ENCODE measurements at regions not wholly inside any gene's neighbourhood (a gene's known extent, or its start where the extent isn't known, plus 50 kb on each side); places are given as distances from the start of the nearest gene placed in this dataset.

GRCh38 chr7:115582956-115583355 lies 447.6 kb downstream of the TFEC start:
- no peak for TF ChIP-seq CTCF (IDR thresholded peaks at IDR 0.05)
- DNase-seq = no peak
- Histone ChIP-seq H3K4me1 (ENCODE audit: low read depth) (no peaks in the 10 kb centered on the region), H3K36me3 (ENCODE audit: low read depth) (no peaks in the 10 kb centered on the region), H3K9me3 (no peaks in the 10 kb centered on the region), H3K4me3 (no peak overlapping the region)
- intact Hi-C loops (cut with DNase I, micrococcal nuclease) = no loop called here
- no peak for ATAC-seq

GRCh38 chr7:115578576-115578975 lies 452.0 kb downstream of the TFEC start:
- no peak for TF ChIP-seq CTCF (IDR thresholded peaks at IDR 0.05)

DNA sequence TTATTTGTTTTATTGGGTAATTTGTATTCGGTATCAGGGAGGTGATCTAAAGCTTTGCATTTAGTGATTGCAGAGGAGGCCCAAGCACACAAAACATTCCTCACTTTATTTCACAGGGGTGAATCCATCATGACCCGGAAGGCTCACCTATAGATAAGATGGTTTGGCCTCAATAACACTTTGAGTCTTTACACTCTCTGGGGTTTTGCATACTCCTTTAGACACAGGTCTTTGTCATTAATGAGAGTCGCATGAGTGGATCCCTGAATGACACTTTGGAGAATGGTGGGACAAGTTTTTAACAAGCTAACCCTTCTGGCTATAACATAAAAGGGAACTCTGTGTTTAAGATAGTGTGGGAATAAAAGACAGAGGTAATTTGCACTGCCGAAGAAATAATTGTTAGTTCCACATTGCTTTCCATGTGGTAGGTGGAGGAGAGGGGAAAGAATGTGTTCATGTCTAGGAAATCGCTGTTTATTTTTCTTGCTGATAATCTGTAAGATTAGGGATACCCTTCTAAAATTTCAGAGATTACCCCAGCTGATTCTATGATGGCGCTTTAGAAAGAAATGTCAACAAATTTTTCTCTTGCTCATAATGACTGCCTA lies 455.8 kb downstream of the TFEC start:
- Histone ChIP-seq H3K9me3 (no peaks in the 10 kb centered on the region), H3K4me3 (no peak overlapping the region), H3K4me1 (ENCODE audit: low read depth) (no peaks in the 10 kb centered on the region), H3K36me3 (ENCODE audit: low read depth) (no peaks in the 10 kb centered on the region)
- ATAC-seq = no peak
- DNase-seq = no peak
- intact Hi-C loops (cut with DNase I, micrococcal nuclease) = no loop called here
- TF ChIP-seq CTCF (IDR thresholded peaks at IDR 0.05) = no peak

More at GRCh38 chr7:115578576-115578975, 452.0 kb downstream of the TFEC start:
- Histone ChIP-seq H3K9me3 (no peaks in the 10 kb centered on the region), H3K4me1 (ENCODE audit: low read depth) (no peaks in the 10 kb centered on the region), H3K36me3 (ENCODE audit: low read depth) (no peaks in the 10 kb centered on the region), H3K4me3 (no peak overlapping the region)
- no peak for DNase-seq
- intact Hi-C loops (cut with DNase I, micrococcal nuclease) = no loop called here
- no peak for ATAC-seq

DNA sequence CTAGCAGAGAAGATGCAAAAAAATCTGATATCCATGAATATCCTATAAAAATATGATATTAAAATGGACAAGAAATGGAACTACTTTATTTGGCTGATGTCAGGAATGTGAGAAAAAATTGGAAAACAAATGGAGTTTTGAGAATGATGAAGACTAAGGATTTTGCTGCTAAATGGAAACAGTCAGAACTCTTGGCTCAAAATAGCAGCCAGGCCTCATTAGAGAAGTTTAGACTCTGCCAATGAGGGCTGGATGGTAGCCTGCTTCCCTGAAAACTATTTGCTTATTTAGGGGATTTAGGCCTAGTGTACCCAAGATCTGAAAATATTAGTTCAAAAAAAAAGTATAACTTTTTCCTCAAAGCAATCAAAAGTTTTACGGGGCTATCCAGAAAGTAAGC lies 458.5 kb downstream of the TFEC start:
- Histone ChIP-seq H3K36me3 (ENCODE audit: low read depth) (no peaks in the 10 kb centered on the region), H3K4me3 (no peak overlapping the region), H3K9me3 (no peaks in the 10 kb centered on the region), H3K4me1 (ENCODE audit: low read depth) (no peaks in the 10 kb centered on the region)
- no peak for TF ChIP-seq CTCF (IDR thresholded peaks at IDR 0.05)
- no peak for ATAC-seq
- DNase-seq = no peak
- intact Hi-C loops (cut with DNase I, micrococcal nuclease) = no loop called here

DNA sequence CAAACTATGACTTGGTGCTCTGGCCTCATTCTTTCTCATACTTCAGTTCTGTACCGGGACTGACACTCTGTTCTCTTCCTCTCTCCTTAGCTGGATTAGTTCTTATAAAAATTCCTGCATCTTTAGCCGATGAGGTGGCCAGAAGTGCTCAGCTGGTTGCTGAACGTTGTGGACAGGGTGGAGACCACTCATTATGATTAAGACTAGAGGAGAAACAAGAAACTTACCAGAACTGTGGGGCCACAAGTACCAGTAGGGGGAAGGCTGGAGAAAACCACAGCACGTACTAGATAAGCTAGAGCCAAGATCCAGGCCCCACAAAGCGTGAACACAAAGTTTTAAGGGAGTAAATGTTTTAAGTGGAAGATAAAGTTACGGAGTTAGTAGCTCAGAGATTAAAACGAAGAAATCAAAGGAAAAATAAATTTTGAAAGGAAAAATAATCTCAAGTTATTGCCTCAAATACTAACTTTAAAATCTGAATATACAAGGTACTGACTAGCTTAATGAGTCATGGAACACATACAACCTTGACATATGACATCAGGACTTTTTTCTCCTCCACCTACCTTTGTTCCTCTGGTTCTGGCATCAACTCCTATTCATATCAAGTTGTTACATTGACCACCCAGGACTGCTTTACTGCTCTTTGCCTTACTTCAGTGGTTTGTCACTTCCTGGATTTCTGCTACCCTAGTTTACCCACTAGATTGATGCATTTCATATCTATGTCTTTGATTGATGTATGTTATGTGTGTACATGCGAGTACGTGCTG lies 469.0 kb downstream of the TFEC start:
- Histone ChIP-seq H3K4me3 (no peak overlapping the region), H3K36me3 (ENCODE audit: low read depth) (no peaks in the 10 kb centered on the region), H3K4me1 (ENCODE audit: low read depth) (no peaks in the 10 kb centered on the region), H3K9me3 (no peaks in the 10 kb centered on the region)
- DNase-seq = no peak
- no peak for TF ChIP-seq CTCF (IDR thresholded peaks at IDR 0.05)
- ATAC-seq = no peak
- intact Hi-C loops (cut with DNase I, micrococcal nuclease) = no loop called here
